Lower lobe of right lung (tissue), 2 donors: ENCODE measurements at regions not wholly inside any gene's neighbourhood (a gene's known extent, or its start where the extent isn't known, plus 50 kb on each side); places are given as distances from the start of the nearest gene placed in this dataset.

Experiments
- ATAC-seq, 2 donors: fragments of 200-7000 bp; cut with Tn5 transposase; one replicate each; pipeline ENCODE4 v1.9.1; 2020 to 2022; ENCODE audit warnings: mild to moderate bottlenecking in 2 of 2, moderate library complexity in 2 of 2
- DNase-seq: peaks from one replicate; pipeline ENCODE4 v3.0.0-alpha.2; 2020
- H3K27ac ChIP-seq: fragments of 200-600 bp; one replicate; pipeline ENCODE4 v1.8.0; 2022
- H3K27me3 ChIP-seq: fragments of 200-600 bp; one replicate; pipeline ENCODE4 v1.8.0; 2022; ENCODE audit warnings: low read depth
- H3K36me3 ChIP-seq: fragments of 200-600 bp; one replicate; pipeline ENCODE4 v1.8.0; 2022; ENCODE audit warnings: mild to moderate bottlenecking
- H3K4me1 ChIP-seq: fragments of 200-600 bp; one replicate; pipeline ENCODE4 v1.8.0; 2022
- H3K4me3 ChIP-seq: fragments of 200-600 bp; one replicate; pipeline ENCODE4 v1.8.0; 2022; ENCODE audit warnings: mild to moderate bottlenecking
- H3K9me3 ChIP-seq: fragments of 200-600 bp; one replicate; pipeline ENCODE4 v1.8.0; 2022
- intact Hi-C: fragments of 100-400 bp; cut with DNase I; formaldehyde crosslinking; loops from one replicate; pipeline ENCODE4 v1.11.0; 2022
- TF ChIP-seq, protein P1 (sequence below): fragments of 200-600 bp; IDR thresholded peaks from one replicate; pipeline ENCODE4 v1.8.0; 2022; ENCODE audit warnings: antibody characterized with exemption, mild to moderate bottlenecking
- donor health status: DM: no; HTN: yes; CAD: no; lungs with severe emphysema.

DNA sequence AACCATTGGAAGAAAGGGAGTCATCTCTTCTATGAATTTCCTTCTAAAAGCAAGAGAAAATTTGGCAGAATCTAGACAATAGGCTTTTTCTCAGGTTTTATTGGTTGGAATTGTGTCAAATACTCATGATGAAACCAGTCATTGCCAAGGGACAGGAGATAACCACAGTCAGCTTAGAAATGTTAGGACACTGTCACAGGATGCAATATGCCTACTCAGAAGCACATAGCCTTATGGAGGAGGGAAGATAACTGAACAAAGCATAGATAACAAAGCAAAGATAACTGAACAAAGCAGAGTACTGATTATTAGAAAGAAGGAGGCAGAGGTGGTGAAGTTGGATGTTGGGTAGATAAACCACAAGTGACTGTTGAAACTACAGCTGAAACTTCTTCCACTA lies 303.5 kb upstream of the PDGFD start:
- Histone ChIP-seq H3K27ac (no peak overlapping the region), H3K4me1 (no peaks in the 10 kb centered on the region), H3K4me3 (no peak overlapping the region), H3K36me3 (no peaks in the 10 kb centered on the region), H3K27me3 (no peaks in the 10 kb centered on the region), H3K9me3 (no peaks in the 10 kb centered on the region)
- TF ChIP-seq, protein P1, sequence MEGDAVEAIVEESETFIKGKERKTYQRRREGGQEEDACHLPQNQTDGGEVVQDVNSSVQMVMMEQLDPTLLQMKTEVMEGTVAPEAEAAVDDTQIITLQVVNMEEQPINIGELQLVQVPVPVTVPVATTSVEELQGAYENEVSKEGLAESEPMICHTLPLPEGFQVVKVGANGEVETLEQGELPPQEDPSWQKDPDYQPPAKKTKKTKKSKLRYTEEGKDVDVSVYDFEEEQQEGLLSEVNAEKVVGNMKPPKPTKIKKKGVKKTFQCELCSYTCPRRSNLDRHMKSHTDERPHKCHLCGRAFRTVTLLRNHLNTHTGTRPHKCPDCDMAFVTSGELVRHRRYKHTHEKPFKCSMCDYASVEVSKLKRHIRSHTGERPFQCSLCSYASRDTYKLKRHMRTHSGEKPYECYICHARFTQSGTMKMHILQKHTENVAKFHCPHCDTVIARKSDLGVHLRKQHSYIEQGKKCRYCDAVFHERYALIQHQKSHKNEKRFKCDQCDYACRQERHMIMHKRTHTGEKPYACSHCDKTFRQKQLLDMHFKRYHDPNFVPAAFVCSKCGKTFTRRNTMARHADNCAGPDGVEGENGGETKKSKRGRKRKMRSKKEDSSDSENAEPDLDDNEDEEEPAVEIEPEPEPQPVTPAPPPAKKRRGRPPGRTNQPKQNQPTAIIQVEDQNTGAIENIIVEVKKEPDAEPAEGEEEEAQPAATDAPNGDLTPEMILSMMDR = no peak
- intact Hi-C loops = no loop called here
- no peak for DNase-seq
- no peak for ATAC-seq

DNA sequence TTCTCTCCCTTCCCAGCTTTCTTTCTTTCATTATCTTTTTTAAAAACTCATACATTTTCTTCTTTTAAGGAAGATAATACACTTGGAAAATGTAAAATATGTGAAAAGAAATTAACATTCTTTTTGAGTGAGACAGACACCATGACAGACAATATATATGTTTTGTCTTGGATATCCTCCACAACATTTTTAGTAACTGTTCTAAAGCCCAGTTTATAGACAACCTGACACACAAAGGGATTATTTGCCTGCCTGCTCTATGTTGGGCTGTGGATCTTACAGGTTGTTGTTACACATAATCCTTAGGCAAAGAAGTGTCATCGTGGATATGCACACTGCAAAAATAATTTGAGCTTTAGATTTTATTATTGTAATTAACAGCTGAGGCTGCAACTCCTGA lies 301.4 kb upstream of the PDGFD start:
- no peak overlapping the region for H3K4me3 ChIP-seq
- DNase-seq (no peak), ATAC-seq (no peak)
- no peaks in the 10 kb centered on the region for H3K27me3 ChIP-seq
- H3K27ac ChIP-seq = no peak overlapping the region
- TF ChIP-seq, protein P1 = no peak
- no peaks in the 10 kb centered on the region for H3K4me1 ChIP-seq
- no peaks in the 10 kb centered on the region for H3K36me3 ChIP-seq
- no peaks in the 10 kb centered on the region for H3K9me3 ChIP-seq
- intact Hi-C loops = no loop called here

DNA sequence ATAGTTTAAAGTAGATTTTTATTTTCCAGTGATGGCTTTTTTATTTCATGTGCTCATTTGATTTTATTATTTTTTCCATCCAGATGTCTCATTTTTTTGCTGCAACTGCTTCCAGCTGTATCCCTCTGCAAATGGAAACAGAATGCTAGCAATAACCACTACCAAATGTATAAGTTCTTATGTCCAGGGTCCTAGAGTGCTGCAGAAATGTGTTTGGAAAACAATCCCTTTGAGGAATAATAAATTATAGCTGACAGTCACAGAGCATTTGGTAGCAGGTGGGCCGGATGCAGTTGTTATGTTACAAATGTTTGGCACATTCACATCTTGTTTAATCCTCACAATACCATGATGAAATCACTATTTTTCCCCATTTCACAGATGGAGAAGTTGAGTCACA lies 300.7 kb upstream of the PDGFD start:
- H3K27me3 ChIP-seq = no peaks in the 10 kb centered on the region
- H3K36me3 ChIP-seq = no peaks in the 10 kb centered on the region
- DNase-seq (no peak), ATAC-seq (no peak)
- no peak overlapping the region for H3K27ac ChIP-seq
- TF ChIP-seq, protein P1 = no peak
- intact Hi-C loops = no loop called here
- no peaks in the 10 kb centered on the region for H3K4me1 ChIP-seq
- H3K9me3 ChIP-seq = no peaks in the 10 kb centered on the region
- no peak overlapping the region for H3K4me3 ChIP-seq

DNA sequence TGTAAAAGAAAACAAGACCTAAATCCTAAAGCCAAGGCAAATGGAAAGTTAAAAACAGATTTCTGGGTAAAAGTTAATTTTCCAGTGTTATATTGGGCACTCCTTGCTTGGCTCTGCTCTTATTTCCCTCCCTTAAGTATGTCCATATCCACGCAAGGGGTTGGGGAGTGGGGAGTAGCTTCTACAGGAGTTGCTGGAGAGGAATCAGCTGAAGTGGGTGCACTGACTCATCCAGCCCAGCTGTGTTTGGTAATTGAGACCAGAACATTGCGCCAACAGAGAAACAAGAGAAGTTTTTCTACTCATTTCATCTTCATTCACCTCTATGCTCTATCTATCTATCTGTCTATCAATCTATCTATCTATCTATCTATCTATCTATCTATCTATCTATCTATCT lies 298.4 kb upstream of the PDGFD start:
- H3K27me3 ChIP-seq = no peaks in the 10 kb centered on the region
- H3K4me3 ChIP-seq = no peak overlapping the region
- ATAC-seq (no peak), DNase-seq (no peak)
- no peaks in the 10 kb centered on the region for H3K9me3 ChIP-seq
- no peaks in the 10 kb centered on the region for H3K4me1 ChIP-seq
- TF ChIP-seq, protein P1 = no peak
- intact Hi-C loops = no loop called here
- H3K27ac ChIP-seq = no peak overlapping the region
- no peaks in the 10 kb centered on the region for H3K36me3 ChIP-seq

DNA sequence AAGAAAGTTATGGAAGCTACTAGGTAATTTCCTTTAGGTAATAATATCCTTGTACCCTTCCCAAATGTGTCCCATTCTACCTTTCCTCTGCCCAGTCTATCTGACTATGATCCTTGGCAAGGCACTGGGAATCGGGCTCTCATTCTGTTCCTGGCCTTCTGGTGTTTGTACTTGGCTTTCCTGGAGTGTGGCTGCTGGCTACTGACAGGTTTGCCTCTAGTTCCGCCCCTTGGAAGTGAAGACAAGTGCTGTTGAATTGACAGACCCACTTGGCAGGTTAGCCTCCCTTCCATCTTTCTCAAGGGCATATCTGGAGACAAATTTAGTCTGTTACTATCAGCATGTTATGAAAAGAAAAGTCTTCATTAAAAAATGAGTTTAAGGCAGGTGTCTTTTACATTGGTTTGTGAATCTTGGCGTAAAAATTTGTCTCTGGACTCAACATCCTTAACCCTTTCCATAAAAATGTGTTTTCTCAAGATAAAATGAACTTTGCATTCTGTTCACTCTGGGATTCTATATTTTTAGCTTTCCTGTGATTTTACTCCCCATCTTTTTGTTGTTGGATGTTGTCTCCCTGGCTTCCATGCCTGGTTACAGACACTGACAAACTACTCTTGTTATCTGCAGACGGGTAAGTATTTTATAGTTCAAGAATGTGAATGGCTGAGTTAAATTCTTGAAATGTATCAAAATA lies 287.4 kb upstream of the PDGFD start:
- TF ChIP-seq, protein P1 = no peak
- ATAC-seq = no peak
- intact Hi-C loops = no loop called here
- H3K9me3 ChIP-seq = no peaks in the 10 kb centered on the region
- no peak overlapping the region for H3K27ac ChIP-seq
- H3K4me1 ChIP-seq = no peaks in the 10 kb centered on the region
- no peak for DNase-seq
- H3K4me3 ChIP-seq = no peak overlapping the region
- H3K36me3 ChIP-seq = no peaks in the 10 kb centered on the region
- no peaks in the 10 kb centered on the region for H3K27me3 ChIP-seq
